NCI-H2081 (cell line): ENCODE measurements at regions not wholly inside any gene's neighbourhood (a gene's known extent, or its start where the extent isn't known, plus 50 kb on each side); places are given as distances from the start of the nearest gene placed in this dataset.

Source experiments
- DNase-seq, 2 experiments: peaks; one replicate each; lab custom pipeline; 2025; lab: John Stamatoyannopoulos, UW

- DNase-seq: no peak
These were observed 174.7 kb upstream of the SLC24A5 start for GRCh38 chr15:47945872-47946650.

- DNase-seq: no peak
These were observed 171.0 kb upstream of the SLC24A5 start for GRCh38 chr15:47949815-47950214.

- no peak for DNase-seq
These were observed 170.3 kb upstream of the SLC24A5 start for GRCh38 chr15:47950447-47950846.

- DNase-seq: no peak
These were observed 169.0 kb upstream of the SLC24A5 start for GRCh38 chr15:47951781-47952180.

GRCh38 chr15:47954196-47954595, 166.6 kb upstream of the SLC24A5 start:
- DNase-seq: no peak

GRCh38 chr15:47955021-47955420, 165.8 kb upstream of the SLC24A5 start:
- no peak for DNase-seq

GRCh38 chr15:47959617-47960413, 161.0 kb upstream of the SLC24A5 start:
- no peak for DNase-seq

GRCh38 chr15:47961401-47962090, 159.2 kb upstream of the SLC24A5 start:
- peak in 1 of 2 experiments; percentile 18 for DNase-seq

GRCh38 chr15:47963265-47963664, 157.5 kb upstream of the SLC24A5 start:
- DNase-seq: peak in 1 of 2 experiments; percentile 42

- peak in 1 of 2 experiments; percentile 31 for DNase-seq
These were observed 156.6 kb upstream of the SLC24A5 start for GRCh38 chr15:47964229-47964628.

- no peak for DNase-seq
These were observed 155.5 kb upstream of the SLC24A5 start for GRCh38 chr15:47965297-47965696.

GRCh38 chr15:47968593-47968992, 152.2 kb upstream of the SLC24A5 start:
- no peak for DNase-seq

GRCh38 chr15:47971637-47972036, 149.2 kb upstream of the SLC24A5 start:
- no peak for DNase-seq

- DNase-seq: no peak
These were observed 148.1 kb upstream of the SLC24A5 start for GRCh38 chr15:47972738-47973137.

- DNase-seq: no peak
These were observed 146.1 kb upstream of the SLC24A5 start for GRCh38 chr15:47974724-47975123.

GRCh38 chr15:47975427-47975826, 145.4 kb upstream of the SLC24A5 start:
- no peak for DNase-seq

GRCh38 chr15:47983533-47983932, 137.3 kb upstream of the SLC24A5 start:
- DNase-seq: no peak

GRCh38 chr15:47985568-47985967, 135.2 kb upstream of the SLC24A5 start:
- DNase-seq: no peak

- no peak for DNase-seq
These were observed 133.3 kb upstream of the SLC24A5 start for GRCh38 chr15:47987461-47987860.

GRCh38 chr15:47987908-47988532, 132.8 kb upstream of the SLC24A5 start:
- peak; percentile 72 to 76 for DNase-seq

GRCh38 chr15:47988564-47988963, 132.2 kb upstream of the SLC24A5 start:
- DNase-seq: no peak

GRCh38 chr15:47990821-47991220, 130.0 kb upstream of the SLC24A5 start:
- DNase-seq: no peak
